HG02798 (cell line): ENCODE measurements at regions not wholly inside any gene's neighbourhood (a gene's known extent, or its start where the extent isn't known, plus 50 kb on each side); places are given as distances from the start of the nearest gene placed in this dataset.

Source experiments
- ATAC-seq: cut with Tn5 transposase; IDR thresholded peaks from one replicate; pipeline ENCODE4 v1.9.1; 2021; ENCODE audit warnings: mild to moderate bottlenecking; ENCODE audit not compliant: unreplicated experiment, poor library complexity

GRCh38 chr22:48602805-48603518, 1224.7 kb downstream of the BRD1 start:
- no peak for ATAC-seq

- ATAC-seq: no peak
Measured at GRCh38 chr22:48600681-48601080, 1227.0 kb downstream of the BRD1 start.

- ATAC-seq: no peak
Measured at GRCh38 chr22:48600171-48600570, 1227.5 kb downstream of the BRD1 start.

GRCh38 chr22:48599346-48599745, 1228.3 kb downstream of the BRD1 start:
- ATAC-seq: no peak

GRCh38 chr22:48596111-48596850, 1231.4 kb downstream of the BRD1 start:
- no peak for ATAC-seq

GRCh38 chr22:48595511-48595905, 1232.2 kb downstream of the BRD1 start:
- ATAC-seq: no peak

GRCh38 chr22:48594757-48595510, 1232.7 kb downstream of the BRD1 start:
- ATAC-seq: no peak

GRCh38 chr22:48594016-48594756, 1233.5 kb downstream of the BRD1 start:
- ATAC-seq: no peak

GRCh38 chr22:48593551-48593950, 1234.1 kb downstream of the BRD1 start:
- ATAC-seq: no peak

- ATAC-seq: no peak
Measured at GRCh38 chr22:48592931-48593330, 1234.7 kb downstream of the BRD1 start.

GRCh38 chr22:48592488-48592887, 1235.2 kb downstream of the BRD1 start:
- ATAC-seq: no peak

- no peak for ATAC-seq
Measured at GRCh38 chr22:48592066-48592345, 1235.7 kb downstream of the BRD1 start.

GRCh38 chr22:48591286-48592065, 1236.2 kb downstream of the BRD1 start:
- no peak for ATAC-seq

GRCh38 chr22:48589901-48590300, 1237.8 kb downstream of the BRD1 start:
- ATAC-seq: no peak

- no peak for ATAC-seq
Measured at GRCh38 chr22:48588878-48589450, 1238.7 kb downstream of the BRD1 start.

- ATAC-seq: no peak
Measured at GRCh38 chr22:48588151-48588877, 1239.4 kb downstream of the BRD1 start.

- ATAC-seq: no peak
Measured at GRCh38 chr22:48587236-48587865, 1240.3 kb downstream of the BRD1 start.

- no peak for ATAC-seq
Measured at GRCh38 chr22:48586799-48587185, 1240.9 kb downstream of the BRD1 start.
